GM10248 (cell line): ENCODE measurements at regions not wholly inside any gene's neighbourhood (a gene's known extent, or its start where the extent isn't known, plus 50 kb on each side); places are given as distances from the start of the nearest gene placed in this dataset.

Experiments used
- CTCF ChIA-PET: fragments of 300-600 bp; sonication (Branson Sonifier 250); formaldehyde crosslinking; extraction: SDS; loops from one replicate; lab custom pipeline; 2021; ENCODE audit warnings: antibody characterized with exemption; lab: Yijun Ruan, JAX
- POLR2A ChIA-PET: fragments of 350-650 bp; sonication (Branson Sonifier 250); formaldehyde crosslinking; extraction: SDS; loops from one replicate; lab custom pipeline; 2020; ENCODE audit warnings: antibody characterized with exemption; lab: Yijun Ruan, JAX
- DNase-seq: peaks from one replicate; pipeline ENCODE4 v3.0.0; 2012; ENCODE audit errors: extremely low spot score
- CTCF ChIP-seq: IDR thresholded peaks from 2 replicates; pipeline ENCODE4 v1.5.1; 2012; ENCODE audit warnings: mild to moderate bottlenecking, low read depth; ENCODE audit errors: extremely low read depth, missing control alignments, control extremely low read depth

- CTCF ChIA-PET, result no interaction called here
- POLR2A ChIA-PET, result no interaction called here
- TF ChIP-seq CTCF, result no peak
- no peak for DNase-seq
Observed at GRCh38 chr16:80362816-80363215, 178.0 kb upstream of the DYNLRB2 start.

- no peak for DNase-seq
- CTCF ChIA-PET, result no interaction called here
- no peak for TF ChIP-seq CTCF
- POLR2A ChIA-PET, result no interaction called here
Observed at GRCh38 chr16:80356365-80356764, 184.4 kb upstream of the DYNLRB2 start.

- ChIA-PET POLR2A (no interaction called here), CTCF (no interaction called here)
- TF ChIP-seq CTCF, result no peak
- DNase-seq, result no peak
Observed at GRCh38 chr16:80355335-80355734, 185.5 kb upstream of the DYNLRB2 start.

GRCh38 chr16:80350061-80350460 is 190.7 kb upstream of the DYNLRB2 start:
- no peak for TF ChIP-seq CTCF
- no peak for DNase-seq
- CTCF ChIA-PET, result interaction anchor here (1.7 kb wide), 1 partner anchor 116 kb away, joined by 4 read pairs; no protein-coding TSS in a partner anchor
- POLR2A ChIA-PET, result no interaction called here

- no peak for DNase-seq
- POLR2A ChIA-PET, result no interaction called here
- CTCF ChIA-PET, result no interaction called here
- TF ChIP-seq CTCF, result no peak
Observed at GRCh38 chr16:80347900-80348299, 192.9 kb upstream of the DYNLRB2 start.

- POLR2A ChIA-PET, result no interaction called here
- DNase-seq, result no peak
- CTCF ChIA-PET, result interaction anchor here (0.9 kb wide), 1 partner anchor 17 kb away, joined by 3 read pairs; no protein-coding TSS in a partner anchor
- no peak for TF ChIP-seq CTCF
Observed at GRCh38 chr16:80347002-80347401, 193.8 kb upstream of the DYNLRB2 start.
